NAMALWA (cell line): ENCODE measurements at regions not wholly inside any gene's neighbourhood (a gene's known extent, or its start where the extent isn't known, plus 50 kb on each side); places are given as distances from the start of the nearest gene placed in this dataset.
A peak's percentile ranks its signal among the peaks of the same experiment; 100 is the strongest.
"Not testable (repeated sequence)": the region's sequence is repeated elsewhere in the genome, so short reads cannot be mapped to it uniquely, and the experiment has no call there.

Source experiments
- DNase-seq: peaks from one replicate; pipeline ENCODE4 v3.0.0-alpha.2; 2015; ENCODE audit warnings: low spot score

DNA sequence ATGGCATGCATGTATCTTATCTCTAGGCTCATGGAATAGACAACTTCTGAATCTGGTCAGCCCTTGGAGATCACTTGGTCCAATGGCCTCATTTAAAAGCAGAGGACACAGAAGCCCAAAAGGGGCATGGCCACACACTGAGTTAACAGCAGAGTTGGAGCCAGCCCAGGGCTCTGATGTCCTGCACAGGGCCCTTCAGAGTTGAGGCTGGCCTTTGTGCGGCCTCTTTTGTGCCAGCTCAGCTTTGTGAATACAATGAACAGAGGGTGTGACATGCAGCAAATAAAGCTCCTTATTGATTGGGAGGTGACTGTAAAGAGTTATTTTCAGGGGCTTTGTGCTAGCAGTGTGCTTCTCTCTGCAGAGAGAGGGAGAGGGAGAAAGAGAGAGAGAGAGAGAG, 150.1 kb upstream of the STK32A start:
- DNase-seq, result no peak

DNA sequence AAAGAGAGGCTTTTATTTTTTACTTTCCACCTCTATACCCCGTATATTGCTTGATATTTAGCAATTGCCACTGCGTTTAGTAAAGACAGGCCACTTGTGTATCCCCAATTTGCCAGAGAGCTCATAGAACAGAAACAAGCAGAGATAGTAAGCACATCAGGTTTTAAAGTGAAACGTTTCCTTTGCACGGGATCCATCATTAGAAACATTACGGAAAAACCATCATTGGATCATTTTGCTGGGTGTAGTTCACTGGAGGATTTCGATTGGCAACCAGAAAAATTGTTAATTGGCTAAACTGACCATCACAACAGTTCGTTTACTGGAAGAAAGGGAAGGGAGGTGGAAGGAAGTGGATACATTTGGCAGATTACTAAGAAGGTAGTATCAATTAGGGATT, 149.4 kb upstream of the STK32A start:
- no peak for DNase-seq

DNA sequence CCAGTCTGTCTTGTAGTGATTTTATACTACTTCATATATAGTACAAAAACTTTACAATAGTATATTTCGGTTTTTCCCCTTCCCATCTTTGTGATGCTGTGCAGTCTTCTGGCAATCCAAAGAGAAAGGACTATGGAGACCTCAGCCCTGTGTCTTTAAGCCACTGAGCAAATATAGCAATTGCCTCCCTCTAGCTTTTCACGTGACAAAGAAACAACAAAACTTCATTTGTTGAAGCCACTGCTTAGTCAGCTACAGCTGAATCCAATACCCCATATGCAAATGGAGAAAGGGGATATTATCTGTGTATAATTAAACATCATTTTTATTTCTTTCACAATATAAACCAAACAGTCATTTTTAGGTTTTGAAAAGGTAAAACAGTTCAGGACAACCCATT, 142.8 kb upstream of the STK32A start:
- DNase-seq, result no peak

DNA sequence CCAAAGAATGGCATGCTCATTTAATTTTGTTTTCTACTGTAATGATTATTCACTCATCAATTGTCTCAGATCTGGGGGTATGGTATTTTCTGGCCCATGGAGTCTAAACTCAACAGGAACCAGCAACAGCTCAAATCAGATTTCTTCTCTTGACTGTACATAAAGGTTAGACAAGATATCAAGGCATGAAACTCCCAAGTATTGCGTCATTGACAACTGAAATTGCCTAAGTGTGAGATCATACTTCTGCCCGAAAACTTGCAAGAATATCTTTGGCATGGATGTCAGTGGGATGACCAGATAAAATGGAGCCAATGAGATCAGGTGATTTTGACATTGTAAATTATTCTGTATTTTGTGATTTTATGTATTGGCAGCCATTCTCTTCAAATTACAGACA, 141.7 kb upstream of the STK32A start:
- no peak for DNase-seq

DNA sequence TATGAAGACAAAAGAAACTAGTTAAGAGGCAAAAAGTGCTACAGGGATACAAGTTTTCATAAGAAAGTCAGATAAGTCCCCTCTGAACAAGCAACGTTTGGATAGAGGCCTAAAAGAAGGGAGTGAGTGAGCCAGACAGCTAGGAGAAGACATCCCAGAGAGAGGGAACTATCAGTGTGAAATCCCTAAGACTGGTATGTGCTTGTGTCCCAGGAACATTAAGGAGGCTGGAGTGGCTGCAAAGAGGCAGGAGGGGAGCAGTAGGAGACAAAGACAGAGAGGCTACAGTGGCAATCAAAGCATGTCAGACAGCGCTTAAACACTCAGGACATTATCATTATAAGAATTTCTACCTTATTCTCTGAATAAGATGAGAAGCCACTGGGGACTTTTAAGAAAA, 139.1 kb upstream of the STK32A start:
- no peak for DNase-seq

DNA sequence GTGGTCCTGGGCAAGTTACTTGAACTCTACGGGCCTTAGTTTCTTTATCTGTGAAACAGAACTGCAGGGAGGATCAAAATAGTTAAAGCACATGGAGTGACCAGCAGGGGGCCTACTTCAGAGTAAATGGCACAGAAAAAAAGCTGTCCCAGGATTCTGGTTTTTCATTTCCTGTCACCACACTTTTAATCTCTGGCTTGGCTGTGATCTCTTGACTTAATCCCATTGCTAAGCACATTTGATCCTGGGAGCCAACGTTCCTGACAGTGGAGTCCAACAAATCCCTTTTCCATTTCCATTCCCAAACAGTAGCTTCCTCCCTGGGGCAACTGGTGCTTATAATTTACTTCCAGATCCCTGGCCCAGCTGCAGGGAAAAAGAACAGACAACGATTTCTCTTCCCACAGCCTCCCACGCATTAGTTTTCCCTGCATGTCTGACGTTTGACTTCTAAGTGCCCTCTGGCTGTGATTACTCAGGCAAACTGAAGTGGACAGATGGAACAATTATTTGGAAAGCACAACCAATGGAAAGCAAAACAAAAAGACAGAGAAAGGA, 136.5 kb upstream of the STK32A start:
- peak; percentile 48 for DNase-seq

DNA sequence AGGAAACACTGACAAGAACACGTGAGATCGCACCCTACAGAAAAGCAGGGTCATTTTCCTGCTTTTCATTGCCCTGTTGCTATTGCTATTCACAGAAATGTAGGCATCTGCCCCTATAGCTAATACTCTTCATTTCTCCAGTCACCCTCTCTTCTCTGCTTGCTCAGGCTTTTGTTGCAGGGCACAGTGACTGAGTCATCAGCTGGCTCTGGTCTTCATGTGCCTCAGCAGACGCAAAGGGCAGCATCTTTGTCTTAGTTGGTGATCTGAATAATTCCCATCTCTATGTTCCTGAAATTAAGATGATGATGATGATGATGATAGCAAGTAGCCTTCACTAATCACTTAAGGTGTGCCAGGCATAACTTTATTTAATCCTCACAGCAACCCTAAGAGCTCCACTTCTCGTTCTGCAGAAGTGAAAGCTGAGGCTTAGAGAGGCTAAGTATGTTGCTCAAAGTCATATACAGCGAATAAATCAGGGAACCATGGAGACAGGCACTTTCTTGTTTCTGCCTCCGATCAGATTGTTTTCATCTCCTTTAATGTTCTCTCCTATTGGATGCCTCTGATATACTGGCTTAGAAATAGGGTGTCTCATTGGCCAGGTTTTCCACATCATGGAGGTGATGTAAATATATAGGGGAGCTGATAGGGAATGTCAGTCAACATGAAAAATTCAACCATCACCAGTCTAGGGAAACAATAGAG, 133.0 kb upstream of the STK32A start:
- DNase-seq, result no peak

DNA sequence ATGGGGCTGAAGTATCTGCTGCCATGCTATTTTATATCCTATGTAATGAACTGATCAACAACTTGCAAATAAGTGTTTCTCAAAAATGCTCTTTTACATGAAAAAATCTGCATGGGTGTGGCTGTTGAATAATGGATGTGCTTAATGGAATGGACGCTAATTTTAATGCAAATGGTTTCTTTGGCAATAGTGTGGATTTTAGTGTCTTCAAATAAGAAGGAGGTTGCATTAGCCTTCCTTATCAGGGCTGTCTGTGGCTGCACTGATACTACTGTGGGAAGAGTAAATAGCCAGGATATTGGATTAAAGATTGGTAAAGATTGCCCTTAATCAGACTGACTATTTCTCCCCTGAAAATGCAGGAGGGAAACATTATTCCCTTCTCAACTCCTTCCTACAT, 121.9 kb upstream of the STK32A start:
- no peak for DNase-seq

DNA sequence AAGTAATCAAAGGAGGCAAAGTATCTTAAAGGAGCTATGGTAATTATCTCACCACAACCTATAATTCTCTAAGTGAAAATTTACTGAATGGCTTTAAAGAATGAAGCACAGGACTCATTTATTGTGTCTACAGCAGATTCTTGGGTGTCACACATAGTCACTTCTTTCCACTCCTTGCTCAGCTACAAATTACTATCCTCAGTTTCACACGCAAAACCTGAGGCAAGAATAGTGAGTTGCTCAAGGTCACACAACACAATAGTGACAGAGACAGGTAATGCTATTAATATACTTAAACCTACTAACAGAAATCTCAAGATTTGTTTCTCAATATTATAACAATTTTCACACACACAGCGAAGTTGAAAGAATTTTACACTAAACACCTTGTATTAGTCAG, 120.9 kb upstream of the STK32A start:
- DNase-seq, result no peak

DNA sequence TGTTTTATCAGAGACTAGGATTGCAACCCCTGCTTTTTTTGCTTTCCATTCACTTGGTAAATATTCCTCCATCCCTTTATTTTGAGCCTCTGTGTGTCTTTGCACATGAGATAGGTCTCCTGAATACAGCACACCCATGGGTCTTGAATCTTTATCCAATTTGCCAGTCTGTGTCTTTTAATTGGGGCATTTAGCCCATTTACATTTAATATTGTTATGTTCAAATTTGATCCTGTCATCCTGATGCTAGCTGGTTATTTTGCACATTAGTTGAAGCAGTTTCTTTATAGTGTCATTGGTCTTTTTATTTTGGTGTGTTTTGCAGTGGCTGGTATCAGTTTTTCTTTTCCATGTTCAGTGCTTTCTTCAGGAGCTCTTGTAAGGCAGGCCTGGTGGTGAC, 95.1 kb upstream of the STK32A start:
- DNase-seq, result not testable (repeated sequence)

DNA sequence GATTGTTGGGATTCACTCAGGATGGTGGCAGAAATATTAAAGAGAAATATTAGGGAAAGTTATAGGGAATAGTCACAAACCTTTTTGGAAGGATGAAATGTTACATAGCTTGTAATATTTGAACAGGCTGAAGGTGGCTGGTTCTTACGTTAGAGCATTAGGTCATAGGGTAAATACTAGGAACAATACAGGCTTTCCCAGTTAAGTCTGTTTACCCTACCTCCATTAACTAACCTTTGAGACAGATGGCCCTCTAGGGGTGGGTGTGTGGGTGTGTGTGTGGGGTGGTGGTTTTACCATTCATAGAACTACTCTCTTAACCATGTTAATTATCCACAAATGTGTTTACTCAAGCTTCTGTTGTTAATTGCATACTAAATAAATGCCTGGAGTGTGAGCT, 94.3 kb upstream of the STK32A start:
- no peak for DNase-seq

DNA sequence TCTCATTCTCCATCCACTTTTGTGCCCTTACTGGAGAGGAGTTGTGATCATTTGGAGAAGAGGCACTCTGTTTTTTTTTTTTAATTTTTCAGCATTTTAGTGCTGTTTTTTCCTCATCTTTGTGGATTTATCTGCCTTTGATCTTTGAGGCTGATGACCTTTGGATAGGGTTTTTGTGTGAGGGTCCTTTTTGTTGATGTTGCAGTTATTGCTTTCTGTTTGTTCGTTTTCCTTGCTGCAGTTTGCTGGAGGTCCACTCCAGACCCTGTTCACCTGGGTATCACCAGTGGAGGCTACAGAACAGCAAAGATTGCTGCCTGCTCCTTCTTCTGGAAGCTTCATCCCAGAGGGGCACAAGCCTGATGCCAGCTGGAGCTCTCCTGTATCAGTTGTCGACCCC, 93.2 kb upstream of the STK32A start:
- DNase-seq, result not testable (repeated sequence)

DNA sequence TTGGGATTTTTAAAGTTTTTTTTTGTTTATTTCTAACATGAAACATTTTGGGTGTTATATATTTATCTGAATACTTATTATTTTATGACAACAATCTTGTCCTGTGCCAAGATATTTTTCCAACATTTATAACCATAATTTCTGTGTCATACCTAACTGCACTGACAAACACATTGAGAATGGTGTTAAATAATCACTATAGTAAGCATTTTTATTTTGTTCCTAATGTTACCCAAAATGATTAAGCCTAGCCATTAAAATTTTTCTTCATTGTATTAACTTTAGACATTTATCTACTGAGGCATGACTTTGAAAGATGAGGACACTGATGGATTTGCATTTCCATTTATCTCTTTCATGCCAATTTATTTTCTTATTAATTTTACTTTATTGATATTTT, 91.6 kb upstream of the STK32A start:
- no peak for DNase-seq

DNA sequence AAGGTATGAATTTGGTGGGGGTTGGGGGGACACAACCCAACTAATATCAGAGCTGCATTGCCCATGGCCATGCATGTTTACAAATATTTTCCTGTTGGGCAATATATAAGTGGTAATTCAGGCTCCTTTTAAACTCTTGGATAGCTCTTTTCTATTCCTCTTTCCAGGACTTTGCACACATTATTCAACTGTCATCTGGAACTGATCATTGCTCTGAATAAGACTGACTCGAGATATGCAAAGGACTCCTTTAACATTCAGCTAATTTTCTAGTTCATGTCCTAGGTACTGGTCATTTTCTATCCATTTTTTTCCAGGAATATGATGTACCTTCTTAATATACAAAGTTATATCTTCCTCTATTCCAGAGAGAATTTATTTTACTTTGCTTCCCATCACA, 89.5 kb upstream of the STK32A start:
- DNase-seq, result no peak

DNA sequence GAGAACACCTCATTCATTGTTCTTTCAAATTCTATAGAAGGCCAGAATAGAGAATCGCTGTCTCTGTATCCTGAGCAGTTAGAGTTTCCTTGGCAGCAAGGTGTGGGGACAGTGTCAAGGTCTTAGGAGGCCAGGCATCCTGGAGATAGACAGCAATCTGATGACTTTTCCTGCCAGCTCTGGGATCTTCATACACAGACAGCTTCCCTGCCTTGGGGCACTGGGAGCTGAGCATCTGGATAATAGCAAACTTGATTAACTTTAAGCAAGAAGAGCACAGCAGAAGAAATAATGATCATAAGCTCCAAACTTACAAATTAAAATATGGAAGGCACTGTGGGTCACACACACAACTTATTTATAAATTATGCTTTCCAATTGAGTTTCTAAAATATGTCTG, 86.1 kb upstream of the STK32A start:
- no peak for DNase-seq

DNA sequence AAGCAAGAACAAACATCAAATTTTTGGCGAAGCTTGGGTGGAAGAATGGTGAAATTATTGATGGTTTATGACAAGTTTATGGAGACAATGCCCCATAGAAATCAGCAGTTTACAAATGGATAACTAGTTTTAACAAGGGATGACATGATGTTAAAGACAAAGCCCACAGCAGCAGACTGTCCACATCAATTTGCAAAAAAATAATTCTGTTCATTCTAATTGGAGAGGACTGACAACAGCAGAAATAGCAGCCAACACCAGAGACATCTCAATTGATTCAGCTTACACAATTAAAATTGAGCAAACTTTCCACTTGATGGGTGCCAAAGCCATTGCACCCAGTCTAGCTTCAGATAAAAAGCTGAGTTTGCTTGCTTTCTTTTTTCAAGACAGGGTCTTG, 82.7 kb upstream of the STK32A start:
- DNase-seq, result no peak

DNA sequence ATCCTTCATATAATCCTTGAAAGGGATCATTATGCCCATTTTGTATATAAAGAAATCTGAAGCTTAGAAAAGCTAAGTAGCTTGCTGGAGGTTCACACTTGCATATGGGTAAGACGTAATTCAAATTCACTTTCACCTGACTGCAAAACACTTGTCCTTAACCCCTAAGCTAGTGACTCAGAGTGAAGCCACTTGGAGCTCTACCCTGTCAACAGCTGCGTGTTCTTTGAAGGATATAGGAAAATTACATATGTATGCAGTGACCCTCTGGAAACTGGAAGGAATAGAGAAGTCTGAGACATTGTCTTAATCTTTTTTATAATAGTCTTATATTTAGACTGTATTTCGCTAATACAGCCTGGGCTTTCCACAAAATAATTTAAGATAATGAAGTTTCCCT, 80.0 kb upstream of the STK32A start:
- DNase-seq, result no peak

DNA sequence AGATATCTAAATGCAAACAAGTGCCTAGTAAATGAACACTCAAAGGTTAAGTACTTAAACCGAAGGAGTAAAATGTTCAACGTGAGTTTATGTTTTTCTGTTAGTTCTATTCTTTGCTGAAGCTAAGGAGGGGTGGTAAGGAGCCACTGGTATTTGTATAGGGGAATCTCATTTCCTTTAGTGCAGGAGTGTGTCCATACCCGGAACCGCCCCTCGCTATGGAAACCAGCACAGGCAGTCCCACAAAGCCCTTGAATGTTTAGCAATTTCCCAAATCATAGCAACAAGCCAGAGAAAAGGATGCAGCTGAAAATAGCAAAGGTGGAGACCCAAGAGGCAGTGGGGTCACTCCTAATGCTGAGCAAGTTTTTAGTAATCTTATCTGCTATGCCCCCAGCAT, 78.8 kb upstream of the STK32A start:
- no peak for DNase-seq

DNA sequence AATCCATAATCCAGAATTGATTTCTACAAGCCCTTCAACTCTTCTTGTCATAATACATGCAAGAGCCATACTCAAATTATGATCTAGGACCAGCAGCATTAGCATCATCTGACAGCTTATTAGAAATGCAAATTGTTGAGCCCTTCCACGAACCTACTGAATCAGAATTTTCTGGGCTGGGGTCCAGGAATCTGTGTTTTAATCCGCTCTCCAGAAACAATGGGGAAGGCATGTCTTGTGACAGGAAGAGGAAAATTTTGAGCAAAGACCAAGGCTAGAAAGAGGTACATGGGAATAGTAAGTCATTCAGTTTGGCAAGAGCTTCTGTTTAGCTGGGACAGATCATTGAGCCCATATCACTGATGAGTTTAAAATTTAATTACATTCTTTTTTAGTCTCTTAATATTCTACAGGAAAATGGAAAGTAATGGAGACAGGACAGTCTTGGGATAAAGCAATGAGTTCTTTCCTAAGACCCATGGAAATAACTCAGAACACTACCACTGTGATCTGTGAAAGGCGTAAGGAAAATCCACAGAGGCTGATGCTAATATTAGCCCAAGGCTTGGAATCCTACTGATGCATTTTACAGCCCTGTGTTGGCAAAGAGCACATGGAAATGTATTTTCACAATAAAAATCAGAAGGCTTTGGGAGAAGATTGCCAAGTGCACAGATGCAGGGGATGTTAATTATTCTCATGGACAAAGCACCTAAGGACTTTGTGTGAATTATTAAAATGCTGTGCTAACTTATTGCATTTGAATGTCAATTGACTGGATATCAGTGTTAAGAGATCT, 73.7 kb upstream of the STK32A start:
- DNase-seq, result no peak

DNA sequence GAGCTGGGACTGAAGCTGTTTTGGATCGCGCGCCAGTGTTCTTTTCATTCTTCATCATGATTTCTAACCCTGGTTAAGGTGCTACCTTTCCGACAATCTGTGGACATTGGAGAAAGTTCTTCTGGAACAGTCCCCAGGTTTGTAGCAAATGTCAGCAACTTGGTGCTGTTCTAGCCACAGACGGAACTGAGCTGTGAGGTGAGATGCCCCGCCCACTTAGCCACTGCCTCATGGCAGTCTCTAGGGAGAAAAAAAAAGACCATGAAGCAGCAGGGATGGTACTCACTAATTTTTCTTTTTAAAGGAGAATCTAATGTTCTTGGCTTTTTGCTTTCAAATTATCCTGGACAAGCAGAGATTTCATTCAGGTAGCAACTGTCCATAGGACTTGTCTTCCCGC, 72.1 kb upstream of the STK32A start:
- DNase-seq, result no peak

DNA sequence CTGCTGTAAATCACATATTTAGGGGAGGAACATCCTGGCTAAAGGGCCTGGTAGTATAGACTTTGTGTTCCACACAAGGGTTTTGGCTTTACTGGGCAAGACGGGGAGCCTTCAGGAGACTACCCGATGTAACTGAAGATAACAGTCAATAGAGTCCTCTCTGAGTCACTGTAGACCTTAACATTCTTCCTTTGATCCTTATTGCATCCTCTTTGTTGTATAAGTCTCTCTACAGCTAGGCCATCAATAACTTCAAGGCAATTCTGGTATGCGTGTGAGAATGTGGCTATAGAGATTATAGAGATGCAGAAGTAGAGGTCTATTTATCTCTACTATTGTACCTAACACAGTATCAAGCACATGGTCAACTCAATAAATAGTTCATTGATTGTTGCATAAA, 67.3 kb upstream of the STK32A start:
- DNase-seq, result no peak

DNA sequence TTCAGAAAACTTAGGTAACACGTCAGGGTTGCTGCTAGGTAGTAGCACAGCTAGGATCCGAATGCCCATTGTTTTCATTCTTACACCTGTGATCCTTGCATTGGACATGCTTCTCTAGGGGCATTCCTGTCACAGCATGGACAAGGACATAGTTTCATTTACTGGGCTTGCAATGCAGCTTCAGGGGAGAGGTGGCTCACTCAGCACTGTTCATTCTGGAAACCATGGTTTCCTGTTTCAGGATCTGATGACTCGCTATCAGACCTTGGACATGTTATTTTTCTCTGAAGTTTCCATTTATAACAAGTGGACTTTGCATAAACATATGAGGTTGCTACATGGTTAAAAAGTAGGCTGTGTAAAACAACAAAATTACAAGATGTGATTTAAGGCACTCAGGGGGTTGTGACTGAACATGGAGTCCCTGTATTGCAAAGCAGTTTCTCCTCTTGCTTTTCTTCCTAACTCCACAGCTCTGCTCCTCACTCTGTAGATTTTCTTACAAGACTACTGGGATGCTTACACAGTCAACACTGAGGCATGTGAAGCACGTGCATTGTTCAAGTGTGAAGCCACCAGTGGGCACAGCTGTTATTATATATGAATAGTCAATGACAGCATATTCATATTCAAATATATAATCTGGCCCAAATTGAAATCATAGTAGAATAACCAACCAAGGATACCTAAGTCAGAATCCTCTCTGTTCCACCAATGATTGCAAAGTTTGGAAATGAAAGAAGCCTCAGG, 66.1 kb upstream of the STK32A start:
- no peak for DNase-seq

DNA sequence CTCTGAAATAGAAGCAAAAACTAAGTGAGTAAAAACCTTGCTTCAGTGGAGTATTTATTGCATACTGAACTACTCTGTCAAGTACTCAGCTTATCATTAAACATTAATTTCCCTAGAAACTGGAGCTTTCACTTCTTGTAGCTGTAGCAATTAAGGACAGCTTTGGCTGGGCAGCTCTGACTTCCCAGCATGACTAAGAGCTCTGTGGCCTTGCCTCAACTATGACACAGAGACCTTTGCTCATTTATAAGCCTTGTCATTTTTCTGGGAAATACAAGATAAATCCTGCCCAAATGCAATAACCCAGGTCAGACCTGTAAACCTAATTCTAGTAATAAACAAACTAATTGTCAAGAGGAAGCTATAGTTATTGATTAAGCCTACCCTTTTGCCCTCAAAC, 65.4 kb upstream of the STK32A start:
- DNase-seq, result no peak
